ENCODE measurements at regions not wholly inside any gene's neighbourhood (a gene's known extent, or its start where the extent isn't known, plus 50 kb on each side); places are given as distances from the start of the nearest gene placed in this dataset.

DNA sequence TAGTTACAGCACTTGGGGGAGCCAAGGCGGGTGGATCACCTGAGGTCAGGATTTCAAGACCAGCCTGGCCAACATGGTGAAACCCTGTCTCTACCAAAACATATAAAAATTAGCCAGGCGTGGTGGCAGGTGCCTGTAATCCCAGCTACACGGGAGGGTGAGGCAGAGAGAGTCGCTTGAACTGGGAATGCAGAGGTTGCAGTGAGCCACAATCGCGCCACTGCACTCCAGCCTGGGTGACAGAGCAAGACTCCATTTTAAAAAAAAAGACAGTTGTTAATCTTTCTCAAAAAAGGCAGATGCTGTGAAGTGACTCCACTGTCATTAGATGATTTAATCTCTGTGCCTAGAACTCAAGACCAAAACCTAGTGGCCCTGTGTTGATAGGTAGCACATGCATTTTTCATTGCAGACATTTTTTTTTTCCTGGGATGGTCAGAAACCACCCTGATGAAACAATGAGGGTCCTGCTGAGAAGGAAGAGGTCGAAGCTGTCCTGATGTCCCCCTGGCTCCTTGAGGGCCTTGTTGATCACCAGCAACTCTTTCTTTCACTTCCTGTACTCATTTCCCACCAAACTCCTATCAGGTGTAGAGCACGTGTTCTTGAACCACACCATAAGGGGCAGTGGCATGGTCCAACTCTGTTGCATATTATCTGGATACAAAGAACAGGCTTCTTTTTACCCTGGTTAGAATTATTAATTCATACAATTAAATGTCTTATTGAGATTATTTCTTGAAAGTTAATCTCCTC lies 382.2 kb downstream of the ICE1 start:
- H3K9me3 ChIP-seq (ENCODE audit: control insufficient read depth, low read depth, low read length), result peaks cover 3% of the 10 kb centered on the region
- H4K20me1 ChIP-seq (ENCODE audit: control insufficient read depth, extremely low read depth, insufficient read depth, low read length), result no peaks in the 10 kb centered on the region
- H3K36me3 ChIP-seq (ENCODE audit: control insufficient read depth in 2 of 2, extremely low read depth in 1 of 2, insufficient read depth in 2 of 2, low read length in 2 of 2), result no peaks in the 10 kb centered on the region
- FAIRE-seq (no peak), DNase-seq (ENCODE audit: low read depth, low spot score) (no peak)
- no peak overlapping the region for H3K27ac ChIP-seq (ENCODE audit: control insufficient read depth, insufficient read depth, low read length)
- no peaks in the 10 kb centered on the region for H3K4me1 ChIP-seq (ENCODE audit: control insufficient read depth, extremely low read depth, insufficient read depth, low read length)
- no peaks in the 10 kb centered on the region for H3K27me3 ChIP-seq (ENCODE audit: control insufficient read depth, extremely low read depth, insufficient read depth, low read length)
- no peak overlapping the region for H3K4me3 ChIP-seq (ENCODE audit: control insufficient read depth in 2 of 3, extremely low read depth in 1 of 3, insufficient read depth in 2 of 3, low read depth in 1 of 3, low read length in 3 of 3)
- no peak overlapping the region for H3K4me2 ChIP-seq (ENCODE audit: control insufficient read depth, extremely low read depth, insufficient read depth, low read depth, low read length)
- no peak overlapping the region for H2AFZ ChIP-seq (ENCODE audit: control insufficient read depth, low read length)
- no peaks in the 10 kb centered on the region for H3K9me1 ChIP-seq (ENCODE audit: control insufficient read depth, extremely low read depth, insufficient read depth, low read length)
- no peak overlapping the region for H3K9ac ChIP-seq (ENCODE audit: control insufficient read depth, extremely low read depth, insufficient read depth, low read length)
- H3K79me2 ChIP-seq (ENCODE audit: control insufficient read depth, insufficient read depth, low read length), result no peaks in the 10 kb centered on the region
- dilution Hi-C loops (cut with MboI; ENCODE audit: extremely low pct_ligation_motif_present, low sequenced_read_pairs), result no loop called here
- TF ChIP-seq, protein P1, sequence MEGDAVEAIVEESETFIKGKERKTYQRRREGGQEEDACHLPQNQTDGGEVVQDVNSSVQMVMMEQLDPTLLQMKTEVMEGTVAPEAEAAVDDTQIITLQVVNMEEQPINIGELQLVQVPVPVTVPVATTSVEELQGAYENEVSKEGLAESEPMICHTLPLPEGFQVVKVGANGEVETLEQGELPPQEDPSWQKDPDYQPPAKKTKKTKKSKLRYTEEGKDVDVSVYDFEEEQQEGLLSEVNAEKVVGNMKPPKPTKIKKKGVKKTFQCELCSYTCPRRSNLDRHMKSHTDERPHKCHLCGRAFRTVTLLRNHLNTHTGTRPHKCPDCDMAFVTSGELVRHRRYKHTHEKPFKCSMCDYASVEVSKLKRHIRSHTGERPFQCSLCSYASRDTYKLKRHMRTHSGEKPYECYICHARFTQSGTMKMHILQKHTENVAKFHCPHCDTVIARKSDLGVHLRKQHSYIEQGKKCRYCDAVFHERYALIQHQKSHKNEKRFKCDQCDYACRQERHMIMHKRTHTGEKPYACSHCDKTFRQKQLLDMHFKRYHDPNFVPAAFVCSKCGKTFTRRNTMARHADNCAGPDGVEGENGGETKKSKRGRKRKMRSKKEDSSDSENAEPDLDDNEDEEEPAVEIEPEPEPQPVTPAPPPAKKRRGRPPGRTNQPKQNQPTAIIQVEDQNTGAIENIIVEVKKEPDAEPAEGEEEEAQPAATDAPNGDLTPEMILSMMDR (optimal IDR thresholded peaks at IDR 0.05 in 1 of 3, IDR thresholded peaks at IDR 0.05 in 1 of 3, conservative IDR thresholded peaks at IDR 0.05 in 1 of 3; ENCODE audit: extremely low read depth in 1 of 3, insufficient read depth in 2 of 3, low read length in 3 of 3), result no peak
- TF ChIP-seq EZH2 (IDR thresholded peaks at IDR 0.05; ENCODE audit: low read length), result no peak

DNA sequence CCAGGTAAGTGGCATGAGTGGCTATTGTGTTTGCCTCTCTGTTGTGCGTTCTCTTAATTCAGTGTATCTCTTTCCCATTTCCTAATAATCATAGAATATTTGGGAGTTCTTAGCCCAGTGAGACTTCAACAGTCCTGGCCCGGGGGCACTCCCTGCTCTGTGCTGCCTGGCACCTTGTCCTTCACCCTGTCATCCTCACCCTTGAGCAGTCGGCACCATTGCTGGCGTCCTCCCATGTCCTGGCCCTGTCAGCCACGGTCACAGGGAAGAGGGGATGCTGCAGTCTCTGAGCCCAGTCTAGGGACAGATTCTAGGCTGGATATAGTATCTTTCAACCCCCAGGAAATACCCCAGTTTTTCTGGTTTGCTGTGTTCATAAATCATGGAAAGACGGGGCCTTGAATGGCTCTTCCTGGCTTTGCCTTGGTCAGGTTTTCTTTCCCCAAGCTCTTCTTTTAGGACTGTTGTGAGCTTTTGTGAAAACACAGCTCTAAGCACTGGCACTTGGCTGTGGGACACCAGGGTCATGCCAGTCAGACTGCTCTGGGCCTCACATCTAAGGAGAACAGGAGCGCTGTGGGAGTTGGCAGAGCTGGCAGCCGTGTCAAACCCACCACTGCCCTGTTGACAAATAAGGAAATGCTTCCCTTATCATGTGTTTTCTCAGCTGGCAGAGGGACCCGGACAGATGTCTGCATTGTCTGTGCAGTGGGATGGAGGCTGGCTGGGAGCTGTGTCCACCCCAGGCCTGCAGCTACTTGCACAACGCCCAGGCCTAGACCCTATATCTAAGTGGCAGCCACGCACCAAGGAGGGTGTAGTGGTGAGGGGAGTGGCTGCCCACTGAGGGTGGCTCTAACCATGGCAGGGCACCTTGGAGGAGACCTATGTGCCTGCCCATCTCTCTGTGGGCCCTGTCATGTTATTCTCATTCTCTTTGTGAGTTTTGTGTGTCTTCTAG lies 378.6 kb downstream of the ICE1 start:
- H3K9me1 ChIP-seq (ENCODE audit: control insufficient read depth, extremely low read depth, insufficient read depth, low read length), result no peaks in the 10 kb centered on the region
- DNase-seq (ENCODE audit: low read depth, low spot score) (no peak), FAIRE-seq (no peak)
- dilution Hi-C loops (cut with MboI; ENCODE audit: extremely low pct_ligation_motif_present, low sequenced_read_pairs), result no loop called here
- H3K4me3 ChIP-seq (ENCODE audit: control insufficient read depth in 2 of 3, extremely low read depth in 1 of 3, insufficient read depth in 2 of 3, low read depth in 1 of 3, low read length in 3 of 3), result no peak overlapping the region
- H4K20me1 ChIP-seq (ENCODE audit: control insufficient read depth, extremely low read depth, insufficient read depth, low read length), result no peaks in the 10 kb centered on the region
- no peaks in the 10 kb centered on the region for H3K79me2 ChIP-seq (ENCODE audit: control insufficient read depth, insufficient read depth, low read length)
- no peak overlapping the region for H3K9ac ChIP-seq (ENCODE audit: control insufficient read depth, extremely low read depth, insufficient read depth, low read length)
- TF ChIP-seq, protein P1 (optimal IDR thresholded peaks at IDR 0.05 in 1 of 3, IDR thresholded peaks at IDR 0.05 in 1 of 3, conservative IDR thresholded peaks at IDR 0.05 in 1 of 3; ENCODE audit: extremely low read depth in 1 of 3, insufficient read depth in 2 of 3, low read length in 3 of 3), result no peak
- no peak for TF ChIP-seq EZH2 (IDR thresholded peaks at IDR 0.05; ENCODE audit: low read length)
- H3K27me3 ChIP-seq (ENCODE audit: control insufficient read depth, extremely low read depth, insufficient read depth, low read length), result no peaks in the 10 kb centered on the region
- H3K36me3 ChIP-seq (ENCODE audit: control insufficient read depth in 2 of 2, extremely low read depth in 1 of 2, insufficient read depth in 2 of 2, low read length in 2 of 2), result no peaks in the 10 kb centered on the region
- no peaks in the 10 kb centered on the region for H3K4me1 ChIP-seq (ENCODE audit: control insufficient read depth, extremely low read depth, insufficient read depth, low read length)
- no peak overlapping the region for H3K27ac ChIP-seq (ENCODE audit: control insufficient read depth, insufficient read depth, low read length)
- no peak overlapping the region for H3K4me2 ChIP-seq (ENCODE audit: control insufficient read depth, extremely low read depth, insufficient read depth, low read depth, low read length)
- H2AFZ ChIP-seq (ENCODE audit: control insufficient read depth, low read length), result no peak overlapping the region
- no peaks in the 10 kb centered on the region for H3K9me3 ChIP-seq (ENCODE audit: control insufficient read depth, low read depth, low read length)

Data from keratinocyte (primary cell).